OCI-LY7 (cell line): ENCODE measurements at regions not wholly inside any gene's neighbourhood (a gene's known extent, or its start where the extent isn't known, plus 50 kb on each side); places are given as distances from the start of the nearest gene placed in this dataset.

Experiments
- EZH2phosphoT487 ChIP-seq: fragments of 200-600 bp; sonication (generic); IDR thresholded peaks from 2 replicates; pipeline ENCODE4 v1.6.1; 2018; ENCODE audit warnings: low read depth, borderline replicate concordance, mild to moderate bottlenecking, mixed run types, antibody characterized with exemption, low read length, moderate library complexity, mixed read lengths
- TF ChIP-seq, protein P1 (sequence below): fragments of 200-600 bp; sonication (generic); conservative IDR thresholded peaks from 2 replicates; pipeline ENCODE4 v1.5.1; 2014; ENCODE audit warnings: mild to moderate bottlenecking, antibody characterized with exemption, low read length, moderate library complexity, mixed read lengths

DNA sequence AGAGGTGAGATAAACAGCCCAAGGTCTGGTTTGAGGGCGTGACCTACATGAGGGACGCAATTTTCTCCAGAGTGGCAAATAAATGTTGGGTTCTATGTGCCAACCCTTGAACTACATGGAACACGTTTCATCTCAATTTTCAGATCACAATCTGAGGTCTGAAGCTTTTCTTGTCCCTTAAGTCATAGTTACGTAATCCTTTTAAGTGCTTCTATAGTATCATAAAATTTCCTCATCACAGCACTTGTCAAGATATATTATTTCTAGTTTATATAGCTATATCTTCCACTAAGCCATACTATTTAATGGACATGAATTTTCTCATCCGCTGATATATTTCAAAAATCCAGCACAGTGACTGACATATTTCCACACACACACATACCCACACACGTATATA is 53.1 kb upstream of the GRIN3A start:
- TF ChIP-seq, protein P1, sequence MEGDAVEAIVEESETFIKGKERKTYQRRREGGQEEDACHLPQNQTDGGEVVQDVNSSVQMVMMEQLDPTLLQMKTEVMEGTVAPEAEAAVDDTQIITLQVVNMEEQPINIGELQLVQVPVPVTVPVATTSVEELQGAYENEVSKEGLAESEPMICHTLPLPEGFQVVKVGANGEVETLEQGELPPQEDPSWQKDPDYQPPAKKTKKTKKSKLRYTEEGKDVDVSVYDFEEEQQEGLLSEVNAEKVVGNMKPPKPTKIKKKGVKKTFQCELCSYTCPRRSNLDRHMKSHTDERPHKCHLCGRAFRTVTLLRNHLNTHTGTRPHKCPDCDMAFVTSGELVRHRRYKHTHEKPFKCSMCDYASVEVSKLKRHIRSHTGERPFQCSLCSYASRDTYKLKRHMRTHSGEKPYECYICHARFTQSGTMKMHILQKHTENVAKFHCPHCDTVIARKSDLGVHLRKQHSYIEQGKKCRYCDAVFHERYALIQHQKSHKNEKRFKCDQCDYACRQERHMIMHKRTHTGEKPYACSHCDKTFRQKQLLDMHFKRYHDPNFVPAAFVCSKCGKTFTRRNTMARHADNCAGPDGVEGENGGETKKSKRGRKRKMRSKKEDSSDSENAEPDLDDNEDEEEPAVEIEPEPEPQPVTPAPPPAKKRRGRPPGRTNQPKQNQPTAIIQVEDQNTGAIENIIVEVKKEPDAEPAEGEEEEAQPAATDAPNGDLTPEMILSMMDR: no peak
- TF ChIP-seq EZH2phosphoT487: no peak
